ENCODE measurements at regions not wholly inside any gene's neighbourhood (a gene's known extent, or its start where the extent isn't known, plus 50 kb on each side); places are given as distances from the start of the nearest gene placed in this dataset.
"Not testable (repeated sequence)": the region's sequence is repeated elsewhere in the genome, so short reads cannot be mapped to it uniquely, and the experiment has no call there.

GRCh38 chr20:26009402-26010223 is 313.0 kb upstream of the ZNF337 start:
- DNase-seq (ENCODE audit: low read depth) = peak; percentile 87
- H3K4me3 ChIP-seq (ENCODE audit: low read length) = peak overlapping the region; percentile 64

- DNase-seq (ENCODE audit: low read depth) = not testable (repeated sequence)
These were observed 311.4 kb upstream of the ZNF337 start for GRCh38 chr20:26008026-26008425.

GRCh38 chr20:26006164-26006563 is 309.5 kb upstream of the ZNF337 start:
- H3K4me3 ChIP-seq (ENCODE audit: low read length); DNase-seq (ENCODE audit: low read depth): not testable (repeated sequence)

More at GRCh38 chr20:26008026-26008425, 311.4 kb upstream of the ZNF337 start:
- not testable (repeated sequence) for H3K4me3 ChIP-seq (ENCODE audit: low read length)

- H3K4me3 ChIP-seq (ENCODE audit: low read length); DNase-seq (ENCODE audit: low read depth): not testable (repeated sequence)
These were observed 307.3 kb upstream of the ZNF337 start for GRCh38 chr20:26003959-26004358.

GRCh38 chr20:25997367-25998038 is 300.9 kb upstream of the ZNF337 start:
- not testable (repeated sequence) for DNase-seq (ENCODE audit: low read depth); H3K4me3 ChIP-seq (ENCODE audit: low read length)

GRCh38 chr20:25992146-25992545 is 295.5 kb upstream of the ZNF337 start:
- DNase-seq (ENCODE audit: low read depth) = no peak
- H3K4me3 ChIP-seq (ENCODE audit: low read length) = no peak overlapping the region
- TF ChIP-seq CTCF (conservative IDR thresholded peaks at IDR 0.05; ENCODE audit: low read length) = no peak

GRCh38 chr20:25991756-25992130 is 295.1 kb upstream of the ZNF337 start:
- no peak overlapping the region for H3K4me3 ChIP-seq (ENCODE audit: low read length)
- no peak for DNase-seq (ENCODE audit: low read depth)
- no peak for TF ChIP-seq CTCF (conservative IDR thresholded peaks at IDR 0.05; ENCODE audit: low read length)

GRCh38 chr20:25991051-25991755 is 294.6 kb upstream of the ZNF337 start:
- H3K4me3 ChIP-seq (ENCODE audit: low read length) = no peak overlapping the region
- no peak for DNase-seq (ENCODE audit: low read depth)
- TF ChIP-seq CTCF (conservative IDR thresholded peaks at IDR 0.05; ENCODE audit: low read length) = no peak

GRCh38 chr20:25989686-25990085 is 293.0 kb upstream of the ZNF337 start:
- not testable (repeated sequence) for DNase-seq (ENCODE audit: low read depth); H3K4me3 ChIP-seq (ENCODE audit: low read length)

- H3K4me3 ChIP-seq (ENCODE audit: low read length) = no peak overlapping the region
- TF ChIP-seq CTCF (conservative IDR thresholded peaks at IDR 0.05; ENCODE audit: low read length) = no peak
- DNase-seq (ENCODE audit: low read depth) = no peak
These were observed 292.5 kb upstream of the ZNF337 start for GRCh38 chr20:25989196-25989595.

GRCh38 chr20:25987928-25988560 is 291.4 kb upstream of the ZNF337 start:
- H3K4me3 ChIP-seq (ENCODE audit: low read length); DNase-seq (ENCODE audit: low read depth): not testable (repeated sequence)
